HCT116 (cell line): ENCODE measurements at regions not wholly inside any gene's neighbourhood (a gene's known extent, or its start where the extent isn't known, plus 50 kb on each side); places are given as distances from the start of the nearest gene placed in this dataset.

Source experiments
- ATAC-seq: fragments of 200-7000 bp; cut with Tn5 transposase; 2 replicates; pipeline ENCODE4 v1.9.1; 2020; ENCODE audit warnings: mild to moderate bottlenecking, moderate library complexity
- BruUV-seq: library from RNA; stranded (reverse); fragments of 400-500 nt; replicated peaks from 2 replicates; lab custom pipeline; 2021; lab: Mats Ljungman, UMichigan
- CTCF ChIA-PET: fragments of 300-600 bp; sonication (Branson Sonifier 250); formaldehyde crosslinking; loops from one replicate; lab custom pipeline; 2021; ENCODE audit warnings: antibody characterized with exemption; lab: Charles Lee
- POLR2A ChIA-PET: fragments of 300-600, 350-600 bp; sonication (Branson Sonifier 250); formaldehyde crosslinking; loops from one replicate; lab custom pipeline; 2021; ENCODE audit warnings: antibody characterized with exemption; lab: Charles Lee
- RAD21 ChIA-PET, 2 experiments: fragments of 300-600 bp; sonication (Branson Sonifier 250); formaldehyde crosslinking; loops; one replicate each; lab custom pipeline; 2023; ENCODE audit warnings: low total read pairs in 2 of 2; ENCODE audit not compliant: uncharacterized antibody in 2 of 2, unreplicated experiment in 2 of 2, low non-redundant PET in 1 of 2; lab: Charles Lee
- DNase-seq: peaks from one replicate; pipeline ENCODE4 v3.0.0-alpha.2; 2010; ENCODE audit warnings: low read depth, low spot score
- H2AFZ ChIP-seq: fragments of 200-600 bp; shearing (Covaris generic), sonication (generic); 2 replicates; pipeline ENCODE4 v1.6.1; 2017; ENCODE audit warnings: low read depth, mixed run types, mixed read lengths, antibody characterized with exemption, low read length; ENCODE audit not compliant: poor library complexity, severe bottlenecking
- H3K27ac ChIP-seq: 2 replicates; pipeline ENCODE4 v1.5.1; 2012; ENCODE audit warnings: low read depth, low read length
- H3K27me3 ChIP-seq: fragments of 200-600 bp; sonication (generic); 2 replicates; pipeline ENCODE4 v1.6.1; 2016; ENCODE audit warnings: mixed run types, low read length, mixed read lengths; ENCODE audit not compliant: insufficient read depth
- H3K36me3 ChIP-seq, 2 experiments: fragments of 200-500 bp in 1 of 2; fragments of 200-600 bp in 1 of 2; sonication (Bioruptor generic) in 1 of 2; sonication (generic) in 1 of 2; 2 replicates each; pipeline versions ENCODE4 v1.5.1 to v1.6.1; 2014 to 2016; ENCODE audit warnings: low read length in 2 of 2, inconsistent platforms in 1 of 2, mixed read lengths in 1 of 2, mixed run types in 1 of 2; ENCODE audit not compliant: insufficient read depth in 2 of 2, control insufficient read depth in 1 of 2
- H3K4me1 ChIP-seq, 2 experiments: fragments of 200-600 bp in 1 of 2; sonication (generic) in 1 of 2; 2 replicates each; pipeline versions ENCODE4 v1.5.1 to v1.6.1; 2012 to 2017; ENCODE audit warnings: low read length in 2 of 2, inconsistent platforms in 1 of 2, mild to moderate bottlenecking in 1 of 2, mixed read lengths in 1 of 2, mixed run types in 1 of 2, moderate library complexity in 1 of 2; ENCODE audit not compliant: insufficient read depth in 2 of 2, control insufficient read depth in 1 of 2
- H3K4me2 ChIP-seq: fragments of 200-600 bp; sonication (generic); 2 replicates; pipeline ENCODE4 v1.6.1; 2017; ENCODE audit warnings: mixed run types, low read length, mixed read lengths
- H3K4me3 ChIP-seq, 2 experiments: fragments of 200-600 bp in 1 of 2; sonication (generic) in 1 of 2; replicated peaks in 1 of 2; 2 replicates each; pipeline ENCODE4 v1.5.1; 2011 to 2016; ENCODE audit warnings: low read length in 2 of 2, control low read depth in 1 of 2, low read depth in 1 of 2, mild to moderate bottlenecking in 1 of 2, mixed read lengths in 1 of 2, mixed run types in 1 of 2
- H3K79me2 ChIP-seq: fragments of 200-600 bp; sonication (generic); 2 replicates; pipeline ENCODE4 v1.6.1; 2017; ENCODE audit warnings: mild to moderate bottlenecking, mixed run types, low read length, moderate library complexity, mixed read lengths; ENCODE audit not compliant: insufficient read depth
- H3K9ac ChIP-seq: fragments of 200-600 bp; sonication (generic); 2 replicates; pipeline ENCODE4 v1.6.1; 2016; ENCODE audit warnings: low read length, mixed read lengths
- H3K9me2 ChIP-seq: fragments of 200-600 bp; sonication (generic), shearing (Covaris generic); 2 replicates; pipeline ENCODE4 v1.6.1; 2017; ENCODE audit warnings: mixed run types, mild to moderate bottlenecking, moderate library complexity; ENCODE audit not compliant: insufficient read depth
- H3K9me3 ChIP-seq, 2 experiments: fragments of 200-500 bp in 1 of 2; fragments of 200-600 bp in 1 of 2; sonication (Bioruptor generic) in 1 of 2; sonication (generic) in 1 of 2; 2 replicates each; pipeline ENCODE4 v1.6.1; 2014 to 2017; ENCODE audit warnings: low read length in 2 of 2, mixed read lengths in 2 of 2, inconsistent platforms in 1 of 2, low read depth in 1 of 2, mild to moderate bottlenecking in 1 of 2, mixed run types in 1 of 2, moderate library complexity in 1 of 2; ENCODE audit not compliant: control insufficient read depth in 1 of 2, insufficient read depth in 1 of 2
- H4K20me1 ChIP-seq: fragments of 200-600 bp; sonication (generic), shearing (Covaris generic); 2 replicates; pipeline ENCODE4 v1.6.1; 2017; ENCODE audit warnings: mixed run types, mild to moderate bottlenecking, moderate library complexity; ENCODE audit not compliant: insufficient read depth
- CBX3 ChIP-seq: IDR thresholded peaks from 2 replicates; pipeline ENCODE4 v1.6.1; 2012; ENCODE audit warnings: low read depth
- EGR1 ChIP-seq: IDR thresholded peaks from 2 replicates; pipeline ENCODE4 v1.6.1; 2012; ENCODE audit warnings: low read depth
- EZH2 ChIP-seq: fragments of 200-600 bp; sonication (generic); IDR thresholded peaks from 2 replicates; pipeline ENCODE4 v1.6.1; 2017; ENCODE audit warnings: antibody characterized with exemption, mixed run types
- FOSL1 ChIP-seq: IDR thresholded peaks from 2 replicates; pipeline ENCODE4 v1.6.1; 2012; ENCODE audit warnings: low read depth
- JUND ChIP-seq: IDR thresholded peaks from 2 replicates; pipeline ENCODE4 v1.6.1; 2012
- POLR2A ChIP-seq: IDR thresholded peaks from 2 replicates; pipeline ENCODE4 v1.7.0; 2011; ENCODE audit warnings: borderline replicate concordance; ENCODE audit not compliant: insufficient read depth, insufficient read length; ENCODE audit errors: extremely low read depth
- SP1 ChIP-seq: IDR thresholded peaks from 2 replicates; pipeline ENCODE4 v1.6.1; 2012; ENCODE audit warnings: low read depth
- YY1 ChIP-seq: IDR thresholded peaks from 2 replicates; pipeline ENCODE4 v1.6.1; 2011; ENCODE audit warnings: low read length, low read depth, moderate library complexity, mild to moderate bottlenecking; ENCODE audit not compliant: insufficient replicate concordance; ENCODE audit errors: extremely low read depth
- ZFX ChIP-seq: fragments of 450-650 bp; IDR thresholded peaks from 2 replicates; pipeline ENCODE4 v1.6.1; 2017
- intact Hi-C: fragments of 100-400 bp; cut with micrococcal nuclease; formaldehyde crosslinking; loops from 2 replicates; pipeline ENCODE4 v1.10.0; 2022
- TF ChIP-seq, protein P1 (sequence below), 3 experiments: fragments of 200-600 bp in 1 of 3; sonication (generic) in 1 of 3; IDR thresholded peaks in 2 of 3; conservative IDR thresholded peaks in 1 of 3; 2 replicates each; pipeline ENCODE4 v1.5.1; 2012 to 2017; ENCODE audit warnings: low read depth in 2 of 3, low read length in 2 of 3, antibody characterized with exemption in 1 of 3, borderline replicate concordance in 1 of 3, control low read depth in 1 of 3, mild to moderate bottlenecking in 1 of 3, mixed read lengths in 1 of 3, mixed run types in 1 of 3, moderate library complexity in 1 of 3; ENCODE audit not compliant: insufficient read depth in 1 of 3
- TF ChIP-seq, protein P2 (sequence below): IDR thresholded peaks from 2 replicates; pipeline ENCODE4 v1.6.1; 2011; ENCODE audit warnings: mild to moderate bottlenecking, low read length, moderate library complexity; ENCODE audit not compliant: insufficient replicate concordance; ENCODE audit errors: extremely low read depth

DNA sequence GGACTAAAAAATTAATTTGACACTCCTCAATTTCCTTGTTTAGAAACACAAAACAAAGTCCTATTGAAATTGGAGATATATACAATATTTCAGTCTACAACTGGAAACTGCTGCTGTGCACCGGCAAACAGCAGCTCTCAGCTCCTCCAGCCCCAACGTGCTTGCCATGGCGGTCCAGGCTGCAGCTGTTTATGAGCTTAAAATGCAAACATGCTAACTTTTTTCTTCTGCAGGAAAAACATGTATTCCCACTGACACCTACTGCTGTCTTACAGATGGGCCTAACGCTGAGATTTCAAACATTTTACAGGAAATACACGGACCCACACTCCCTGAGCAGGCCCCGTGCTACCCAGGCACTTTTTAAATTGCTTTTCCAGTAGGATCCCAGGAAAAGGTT, 195.5 kb downstream of the BCL11A start:
- no peaks in the 10 kb centered on the region for H3K9me3 ChIP-seq
- no peaks in the 10 kb centered on the region for H3K79me2 ChIP-seq
- TF ChIP-seq ZFX: no peak
- TF ChIP-seq, protein P1, sequence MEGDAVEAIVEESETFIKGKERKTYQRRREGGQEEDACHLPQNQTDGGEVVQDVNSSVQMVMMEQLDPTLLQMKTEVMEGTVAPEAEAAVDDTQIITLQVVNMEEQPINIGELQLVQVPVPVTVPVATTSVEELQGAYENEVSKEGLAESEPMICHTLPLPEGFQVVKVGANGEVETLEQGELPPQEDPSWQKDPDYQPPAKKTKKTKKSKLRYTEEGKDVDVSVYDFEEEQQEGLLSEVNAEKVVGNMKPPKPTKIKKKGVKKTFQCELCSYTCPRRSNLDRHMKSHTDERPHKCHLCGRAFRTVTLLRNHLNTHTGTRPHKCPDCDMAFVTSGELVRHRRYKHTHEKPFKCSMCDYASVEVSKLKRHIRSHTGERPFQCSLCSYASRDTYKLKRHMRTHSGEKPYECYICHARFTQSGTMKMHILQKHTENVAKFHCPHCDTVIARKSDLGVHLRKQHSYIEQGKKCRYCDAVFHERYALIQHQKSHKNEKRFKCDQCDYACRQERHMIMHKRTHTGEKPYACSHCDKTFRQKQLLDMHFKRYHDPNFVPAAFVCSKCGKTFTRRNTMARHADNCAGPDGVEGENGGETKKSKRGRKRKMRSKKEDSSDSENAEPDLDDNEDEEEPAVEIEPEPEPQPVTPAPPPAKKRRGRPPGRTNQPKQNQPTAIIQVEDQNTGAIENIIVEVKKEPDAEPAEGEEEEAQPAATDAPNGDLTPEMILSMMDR (IDR thresholded peaks at IDR 0.05 in 2 of 3, conservative IDR thresholded peaks at IDR 0.05 in 1 of 3; ENCODE audit: borderline replicate concordance in 1 of 3, insufficient read depth in 1 of 3, low read depth in 2 of 3, low read length in 2 of 3): no peak
- no peak for TF ChIP-seq JUND
- no peak for TF ChIP-seq SP1
- no peak for TF ChIP-seq FOSL1
- TF ChIP-seq EZH2: no peak
- TF ChIP-seq YY1: no peak
- TF ChIP-seq POLR2A: no peak
- TF ChIP-seq CBX3: no peak
- TF ChIP-seq, protein P2, sequence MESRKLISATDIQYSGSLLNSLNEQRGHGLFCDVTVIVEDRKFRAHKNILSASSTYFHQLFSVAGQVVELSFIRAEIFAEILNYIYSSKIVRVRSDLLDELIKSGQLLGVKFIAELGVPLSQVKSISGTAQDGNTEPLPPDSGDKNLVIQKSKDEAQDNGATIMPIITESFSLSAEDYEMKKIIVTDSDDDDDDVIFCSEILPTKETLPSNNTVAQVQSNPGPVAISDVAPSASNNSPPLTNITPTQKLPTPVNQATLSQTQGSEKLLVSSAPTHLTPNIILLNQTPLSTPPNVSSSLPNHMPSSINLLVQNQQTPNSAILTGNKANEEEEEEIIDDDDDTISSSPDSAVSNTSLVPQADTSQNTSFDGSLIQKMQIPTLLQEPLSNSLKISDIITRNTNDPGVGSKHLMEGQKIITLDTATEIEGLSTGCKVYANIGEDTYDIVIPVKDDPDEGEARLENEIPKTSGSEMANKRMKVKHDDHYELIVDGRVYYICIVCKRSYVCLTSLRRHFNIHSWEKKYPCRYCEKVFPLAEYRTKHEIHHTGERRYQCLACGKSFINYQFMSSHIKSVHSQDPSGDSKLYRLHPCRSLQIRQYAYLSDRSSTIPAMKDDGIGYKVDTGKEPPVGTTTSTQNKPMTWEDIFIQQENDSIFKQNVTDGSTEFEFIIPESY: no peak
- no peak for TF ChIP-seq EGR1
- no TSS peak for BruUV-seq
- intact Hi-C loops: no loop called here
- H2AFZ ChIP-seq: no peak overlapping the region
- no peaks in the 10 kb centered on the region for H3K4me1 ChIP-seq
- H3K9ac ChIP-seq: no peak overlapping the region
- H3K27me3 ChIP-seq: peaks cover 11% of the 10 kb centered on the region
- H4K20me1 ChIP-seq: no peaks in the 10 kb centered on the region
- RAD21 ChIA-PET: no interaction called here
- H3K4me3 ChIP-seq: no peak overlapping the region
- no peak overlapping the region for H3K4me2 ChIP-seq
- H3K9me2 ChIP-seq: no peaks in the 10 kb centered on the region
- ATAC-seq: no peak
- CTCF ChIA-PET: no interaction called here
- no peaks in the 10 kb centered on the region for H3K36me3 ChIP-seq
- no peak for DNase-seq
- POLR2A ChIA-PET: no interaction called here
- no peak overlapping the region for H3K27ac ChIP-seq
